GM18868 (cell line): ENCODE measurements at regions not wholly inside any gene's neighbourhood (a gene's known extent, or its start where the extent isn't known, plus 50 kb on each side); places are given as distances from the start of the nearest gene placed in this dataset.
A peak's percentile ranks its signal among the peaks of the same experiment; 100 is the strongest.

Experiments used
- ATAC-seq: cut with Tn5 transposase; IDR thresholded peaks from one replicate; pipeline ENCODE4 v1.9.1; 2021; ENCODE audit warnings: mild to moderate bottlenecking, moderate library complexity; ENCODE audit not compliant: unreplicated experiment

DNA sequence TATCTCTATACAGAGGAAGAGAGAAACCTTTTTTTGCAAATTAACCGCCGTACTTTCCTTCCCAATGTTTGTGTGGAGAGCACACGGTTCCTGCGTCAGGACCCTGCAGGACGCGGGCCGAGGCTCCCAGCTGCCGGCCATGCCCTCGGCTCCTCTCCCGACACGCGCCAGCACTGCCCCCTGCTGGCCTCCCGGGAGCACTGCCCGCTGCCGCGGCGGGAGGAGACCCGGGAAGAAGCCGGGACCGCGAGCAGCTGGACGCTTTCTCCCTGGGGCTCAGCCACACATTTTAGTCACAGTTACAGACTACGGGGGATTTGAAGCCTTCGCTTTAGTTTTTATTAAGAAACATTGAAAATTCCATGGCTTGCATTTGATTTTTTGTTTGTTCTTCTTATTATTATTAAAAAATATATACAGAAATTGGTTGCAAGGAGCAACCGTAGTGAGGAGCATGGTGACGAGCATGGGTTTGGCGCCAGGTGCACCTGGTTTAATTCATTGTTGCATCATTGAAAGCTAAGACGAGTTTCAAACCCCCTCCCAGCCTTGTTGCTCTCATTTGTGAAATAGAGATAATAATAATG, 401.2 kb downstream of the GALR1 start:
- ATAC-seq = peak; percentile 85

DNA sequence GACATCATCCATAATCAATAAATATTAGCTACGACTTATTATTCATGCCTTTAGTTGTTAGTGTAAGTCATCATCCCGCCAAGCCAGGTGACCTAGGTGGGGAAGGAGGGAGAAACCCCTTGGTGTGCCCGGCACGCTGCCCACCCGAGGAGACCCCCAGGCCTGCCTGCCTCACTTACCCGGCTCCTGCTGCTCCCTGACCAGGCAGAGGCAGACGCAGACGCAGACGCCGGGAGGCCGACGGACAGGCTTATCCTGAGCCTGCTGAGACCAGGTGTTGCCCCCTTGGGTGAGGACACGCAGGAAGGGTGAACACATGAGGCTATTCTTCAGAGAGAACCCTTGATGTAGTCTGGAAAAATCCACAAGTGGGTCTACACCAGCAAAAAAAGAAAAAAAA, 401.8 kb downstream of the GALR1 start:
- no peak for ATAC-seq

DNA sequence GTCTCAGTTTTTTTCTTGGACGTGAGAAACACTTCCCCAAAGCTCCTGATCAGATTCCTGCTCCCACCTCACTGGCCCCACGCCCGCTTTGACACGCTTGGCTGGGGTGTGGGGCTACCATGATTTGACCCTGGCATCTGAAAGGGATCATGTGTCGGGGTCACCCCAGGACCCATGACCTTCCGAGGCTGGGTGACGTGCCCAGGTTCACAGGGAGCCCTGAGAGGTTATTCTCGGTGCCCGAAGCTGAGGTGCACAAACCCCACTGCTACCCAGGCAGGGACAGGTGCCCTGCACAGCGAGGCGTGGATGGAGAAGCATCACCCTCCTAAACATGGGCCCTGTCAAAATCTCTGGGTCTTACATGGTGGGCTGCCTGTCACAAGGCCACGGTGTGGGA, 404.1 kb downstream of the GALR1 start:
- no peak for ATAC-seq

DNA sequence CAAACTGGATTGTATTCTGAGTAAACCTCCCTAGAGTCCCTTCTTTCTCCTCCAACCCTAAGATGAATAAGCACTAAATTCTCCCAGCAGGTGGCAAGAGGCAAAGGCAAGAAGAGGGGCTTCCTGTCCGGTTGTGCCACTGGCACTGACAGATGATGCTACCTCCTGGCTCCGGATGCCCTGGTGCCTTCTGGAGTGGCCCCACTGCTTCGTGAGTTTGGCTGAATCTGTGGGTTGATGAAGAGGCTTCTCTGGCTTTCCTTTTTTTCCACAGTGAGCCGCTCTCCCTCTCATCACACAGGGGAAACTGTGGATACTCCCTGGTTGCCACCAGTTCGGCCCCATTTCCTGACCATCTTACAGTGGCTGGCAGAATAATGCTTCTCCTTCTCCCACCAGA, 404.7 kb downstream of the GALR1 start:
- no peak for ATAC-seq

DNA sequence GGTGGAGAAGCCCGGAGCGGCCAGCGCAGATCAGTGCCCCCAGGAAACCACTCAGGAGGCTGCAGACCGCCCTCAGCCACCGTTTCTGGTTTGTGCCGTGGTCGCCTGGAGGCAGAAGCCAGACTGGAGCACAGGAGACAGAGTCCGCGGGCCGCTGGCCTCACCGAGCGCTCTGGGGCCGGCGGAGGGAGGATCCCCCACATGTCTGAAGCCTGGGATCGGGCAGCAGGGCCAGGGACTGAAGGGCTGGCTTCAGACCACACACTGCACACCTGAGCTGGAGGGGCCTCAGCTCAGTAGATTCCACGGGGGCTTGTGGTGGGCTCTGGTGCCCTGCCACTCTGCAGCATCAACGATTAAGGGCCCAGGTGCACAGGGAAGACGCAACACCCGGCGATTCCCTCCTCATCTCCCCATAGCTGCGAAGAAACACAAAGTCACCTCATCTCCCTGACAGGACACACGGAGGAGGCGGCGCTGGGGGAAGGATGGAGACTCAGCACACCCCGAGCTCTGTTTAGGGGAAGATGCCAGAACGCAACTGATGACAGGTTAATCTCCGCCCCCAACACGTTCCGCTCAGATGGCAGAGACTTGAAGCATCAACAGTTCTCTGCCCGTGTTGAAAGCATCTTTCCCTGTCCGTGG, 408.1 kb downstream of the GALR1 start:
- no peak for ATAC-seq

DNA sequence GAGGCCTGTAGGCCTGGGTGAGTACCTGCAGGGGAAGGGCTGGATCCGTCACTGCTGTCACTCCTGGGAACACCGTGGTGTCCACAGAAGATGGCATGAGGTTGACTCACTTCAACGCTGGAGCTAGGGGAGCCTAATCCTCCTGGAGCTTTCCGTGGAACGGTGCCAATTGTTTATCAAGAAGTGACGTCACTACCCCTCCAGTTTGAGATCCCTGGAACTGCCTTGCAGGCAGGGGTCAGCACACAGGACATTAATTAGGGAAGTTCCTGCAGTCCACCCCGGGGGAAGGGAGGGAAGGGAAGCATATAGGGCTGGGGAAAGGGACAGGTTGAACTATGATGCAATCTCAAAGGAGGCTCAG, 408.6 kb downstream of the GALR1 start:
- no peak for ATAC-seq

DNA sequence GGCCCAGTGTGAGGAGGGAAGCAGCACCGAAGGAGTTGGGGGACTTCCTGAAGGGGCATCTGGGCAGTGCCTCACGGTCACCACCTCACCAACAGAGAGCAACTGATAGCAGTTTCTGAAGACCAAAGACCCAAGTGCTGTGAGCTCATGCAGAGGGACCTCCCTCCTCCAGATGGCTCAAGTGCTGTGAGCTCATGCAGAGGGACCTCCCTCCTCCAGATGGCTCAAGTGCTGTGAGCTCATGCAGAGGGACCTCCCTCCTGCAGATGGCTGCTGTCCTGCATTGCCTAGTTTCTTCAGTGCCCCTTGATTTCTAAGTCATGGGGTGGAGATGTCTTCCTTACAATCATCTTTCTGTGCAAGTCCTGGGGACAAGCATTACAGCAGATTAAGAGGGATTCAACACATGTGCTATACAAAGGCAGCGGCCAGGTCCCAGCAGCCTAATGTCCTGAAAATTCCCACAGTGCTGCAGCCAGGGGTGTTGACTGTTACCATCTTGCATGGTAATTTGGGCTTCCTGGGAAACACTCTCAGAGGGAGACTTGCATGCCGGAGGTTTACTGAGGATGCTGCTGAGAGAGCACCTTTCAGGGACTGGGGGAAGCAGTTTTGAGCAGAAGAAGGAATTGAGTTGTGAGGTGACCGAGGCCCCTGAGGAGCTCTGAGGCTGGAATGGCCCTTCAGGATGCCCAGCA, 409.3 kb downstream of the GALR1 start:
- ATAC-seq = no peak

DNA sequence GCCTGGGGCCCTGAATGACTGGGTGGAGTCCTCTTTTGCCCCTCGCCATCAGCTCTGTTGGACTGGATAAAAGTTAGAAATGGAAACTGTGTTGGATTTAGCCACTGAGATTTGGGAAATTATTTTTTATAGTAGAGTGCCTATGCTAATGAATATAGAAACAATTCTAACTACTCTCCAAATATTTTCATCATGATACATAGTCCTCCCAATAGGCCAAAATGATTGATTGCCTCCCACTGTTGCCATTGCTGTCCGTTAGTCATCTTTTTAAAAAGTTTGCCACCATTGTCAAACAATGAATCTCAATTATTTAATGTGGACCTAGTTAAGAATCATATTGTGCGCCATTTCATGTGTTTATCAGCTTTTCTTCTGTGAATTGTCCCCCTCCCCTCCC, 417.0 kb downstream of the GALR1 start:
- no peak for ATAC-seq

DNA sequence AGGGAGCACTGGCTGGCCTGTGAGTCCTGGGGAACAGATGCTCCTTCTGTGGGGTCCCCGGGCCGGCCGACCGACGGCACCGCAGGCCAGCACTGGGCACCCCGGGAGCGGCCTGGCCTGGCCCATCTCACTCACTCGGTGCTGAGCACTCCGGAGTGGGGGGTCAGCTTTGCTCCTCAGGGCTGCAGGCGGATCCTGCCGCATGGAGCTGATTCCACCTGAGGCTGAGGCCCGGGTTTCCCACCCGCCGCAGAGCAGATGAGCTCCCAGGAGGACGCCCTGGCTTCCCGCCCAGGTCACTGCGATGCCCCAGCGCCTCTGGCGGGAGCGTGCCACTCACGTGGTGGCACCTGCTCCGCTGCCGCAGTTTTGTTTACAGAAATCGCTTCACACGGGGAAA, 418.6 kb downstream of the GALR1 start:
- ATAC-seq = no peak

DNA sequence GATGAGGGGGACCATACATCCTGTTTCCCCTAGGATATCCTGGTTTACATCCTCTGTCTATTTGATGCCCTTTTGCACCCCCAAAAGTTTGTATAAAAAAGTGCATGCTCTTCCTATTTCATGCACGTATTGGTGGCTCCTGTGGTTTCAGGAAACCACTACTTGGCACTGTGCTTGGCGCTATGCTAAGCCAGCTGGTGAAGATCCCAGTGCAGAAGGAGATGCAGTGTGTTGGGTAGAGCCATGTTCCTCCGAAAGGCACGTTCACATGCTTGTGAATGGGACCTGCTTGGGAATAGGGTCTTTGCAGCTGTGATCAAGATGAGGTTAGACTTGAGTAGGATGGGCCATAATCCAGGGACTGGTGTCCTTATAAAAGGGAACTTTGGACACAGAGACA, 419.7 kb downstream of the GALR1 start:
- ATAC-seq = no peak

DNA sequence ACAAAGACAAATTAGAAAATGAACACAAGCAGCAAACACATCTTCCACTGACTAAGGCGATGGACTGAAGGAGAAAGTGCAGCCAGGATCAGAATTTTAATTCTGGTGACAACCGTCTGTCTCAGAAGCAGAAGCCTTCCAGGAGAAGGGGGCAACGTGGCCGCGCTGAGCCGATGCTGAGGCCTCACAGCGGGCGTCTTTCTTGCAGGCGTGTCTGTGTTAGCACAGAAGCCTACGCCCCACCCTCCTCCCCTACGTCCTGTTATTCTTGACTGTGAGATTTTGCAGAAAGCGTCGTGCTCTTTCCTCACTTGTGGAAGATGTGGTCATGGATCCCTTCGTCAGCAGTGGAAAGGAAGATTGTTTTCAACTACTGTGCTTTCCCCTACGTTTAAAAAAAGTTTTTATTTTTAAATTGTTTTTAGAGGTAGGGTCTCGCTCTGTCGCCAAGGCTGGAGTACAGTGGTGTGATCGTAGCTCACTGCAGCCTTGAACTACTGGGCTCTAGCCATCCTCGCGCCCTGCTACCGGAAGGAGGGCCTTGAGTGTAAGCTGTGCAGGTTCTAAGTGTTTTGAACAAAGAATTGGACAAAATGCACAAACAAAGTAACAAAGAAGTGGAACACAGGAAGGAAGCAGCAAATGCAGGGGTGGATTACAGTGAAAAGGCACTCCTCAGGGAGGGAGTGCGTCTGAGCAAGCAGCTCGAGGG, 422.0 kb downstream of the GALR1 start:
- no peak for ATAC-seq

DNA sequence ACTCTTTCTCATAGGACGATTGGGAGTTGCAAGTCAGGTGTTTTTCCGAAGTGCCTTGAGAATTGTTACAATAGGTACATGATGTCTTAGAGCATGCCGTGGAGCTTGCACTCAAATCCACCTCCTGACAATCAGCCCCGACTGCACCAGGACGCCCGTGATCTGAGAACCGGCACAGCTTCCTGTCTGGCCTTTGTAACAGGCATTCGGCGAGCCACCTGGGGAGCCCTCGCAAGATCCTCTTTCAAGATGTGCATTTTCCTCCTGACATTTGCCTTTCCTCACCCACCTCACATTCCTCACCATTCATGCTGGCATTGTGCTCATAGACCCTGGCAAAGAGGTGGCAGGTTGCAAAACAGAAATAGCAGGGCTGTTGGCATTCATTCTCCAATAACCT, 427.3 kb downstream of the GALR1 start:
- ATAC-seq = no peak

DNA sequence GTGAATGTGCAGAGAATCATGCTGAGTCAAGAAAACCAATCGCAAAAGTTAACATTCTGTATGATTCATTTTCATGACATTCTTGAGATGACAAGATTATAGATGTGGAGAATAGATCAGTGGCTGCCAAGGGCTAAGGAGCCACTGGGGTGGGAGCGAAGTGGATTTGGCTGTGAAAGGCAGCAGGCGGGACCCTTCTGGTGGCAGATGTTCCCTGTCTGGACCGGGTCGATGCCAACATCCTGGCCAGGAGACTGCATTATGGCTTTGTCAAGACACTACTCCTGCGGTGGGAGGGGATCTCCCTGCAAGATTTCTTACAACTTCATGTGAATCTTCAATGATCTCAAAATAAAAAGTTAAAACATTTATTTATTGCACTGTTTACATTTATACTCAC, 427.9 kb downstream of the GALR1 start:
- no peak for ATAC-seq

DNA sequence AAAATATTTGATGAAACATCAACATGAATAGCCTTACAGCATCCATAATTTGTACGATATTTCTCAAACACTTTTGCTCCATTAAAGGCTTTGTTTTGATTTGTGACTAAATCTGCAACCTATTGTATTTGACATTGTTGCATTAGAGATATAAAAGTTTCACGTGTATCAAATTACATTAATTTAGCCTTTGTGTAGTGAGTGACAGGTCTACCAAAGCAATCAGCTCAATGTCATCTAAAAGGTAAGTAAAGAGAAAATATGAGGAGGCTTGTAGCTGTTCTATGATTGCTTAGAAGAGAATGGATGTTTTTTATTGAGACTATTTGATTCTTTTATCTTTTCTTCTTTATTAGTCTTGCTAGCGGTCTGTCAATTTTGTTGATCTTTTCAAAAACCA, 430.2 kb downstream of the GALR1 start:
- no peak for ATAC-seq

DNA sequence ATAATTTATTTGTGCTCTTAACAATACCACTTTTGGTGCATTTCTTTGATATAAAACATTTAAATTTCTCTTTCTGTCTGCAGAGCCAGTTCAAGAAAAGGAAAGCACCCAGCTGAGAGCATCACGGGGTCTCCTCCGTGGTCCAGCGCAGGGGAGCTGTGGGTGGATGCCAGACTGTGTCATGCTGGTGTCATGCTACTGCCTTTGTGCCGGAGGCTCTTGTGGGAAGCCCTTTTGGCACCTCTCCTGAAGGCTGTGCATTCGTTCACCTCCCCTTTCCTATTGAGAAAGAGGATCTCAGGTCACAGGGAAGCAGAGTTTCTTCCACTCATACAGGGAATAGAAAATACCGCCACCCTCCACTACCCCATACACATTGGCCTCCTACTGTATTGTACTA, 450.4 kb downstream of the GALR1 start:
- no peak for ATAC-seq

DNA sequence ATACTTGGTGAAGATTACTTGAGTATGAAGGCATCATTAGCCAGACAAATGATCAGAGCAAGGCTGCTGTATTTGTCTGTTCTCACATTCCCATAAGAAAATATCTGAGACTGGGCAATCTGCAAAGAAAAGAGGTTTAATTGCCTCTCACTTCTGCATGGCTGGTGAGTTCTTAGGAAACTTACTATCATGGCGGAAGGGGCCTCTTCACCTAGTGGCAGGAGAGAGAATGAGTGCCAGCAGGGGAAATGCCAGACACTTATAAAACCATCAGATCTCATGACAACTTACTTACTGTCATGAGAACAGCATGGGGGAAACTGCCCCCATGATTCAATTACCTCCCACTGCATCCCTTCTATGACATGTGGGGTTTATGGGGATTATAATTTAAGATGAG, 452.3 kb downstream of the GALR1 start:
- ATAC-seq = no peak

DNA sequence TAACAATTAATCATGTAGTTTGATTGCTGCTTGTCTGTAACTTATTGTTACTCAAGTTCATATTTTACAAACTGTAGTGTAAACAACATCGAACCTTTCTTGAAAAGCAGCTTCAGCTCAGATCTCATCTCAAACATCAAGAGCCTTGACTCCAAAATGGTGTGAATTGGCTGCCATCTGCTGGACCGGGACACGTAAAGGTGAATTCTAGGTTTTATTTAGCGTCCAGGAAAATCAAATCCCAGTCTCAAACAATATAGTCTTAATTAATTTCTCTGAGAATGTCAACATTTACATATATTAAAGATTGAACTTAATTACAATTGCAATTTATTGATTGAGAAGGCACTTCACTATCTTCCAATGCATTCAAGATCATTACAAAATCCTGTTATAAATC, 453.0 kb downstream of the GALR1 start:
- ATAC-seq = no peak

DNA sequence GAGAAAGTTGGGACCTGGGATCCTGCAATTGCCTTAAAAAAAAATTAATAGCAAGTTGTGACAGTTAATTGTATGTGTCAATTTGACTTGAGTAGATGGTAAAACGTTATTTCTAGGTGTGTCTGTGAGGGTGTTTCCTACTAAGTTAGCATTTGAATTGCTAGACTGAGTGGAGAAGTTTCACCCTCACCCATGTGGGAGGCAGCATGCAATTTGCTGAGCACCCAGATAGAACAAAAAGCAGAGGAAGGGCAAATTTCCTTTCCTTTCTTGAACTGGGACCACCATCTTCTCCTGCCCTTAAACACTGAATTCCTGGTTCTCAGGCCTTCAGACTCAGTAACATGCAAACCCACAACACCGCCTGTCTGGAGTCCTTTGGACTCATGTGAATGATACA, 455.7 kb downstream of the GALR1 start:
- no peak for ATAC-seq

DNA sequence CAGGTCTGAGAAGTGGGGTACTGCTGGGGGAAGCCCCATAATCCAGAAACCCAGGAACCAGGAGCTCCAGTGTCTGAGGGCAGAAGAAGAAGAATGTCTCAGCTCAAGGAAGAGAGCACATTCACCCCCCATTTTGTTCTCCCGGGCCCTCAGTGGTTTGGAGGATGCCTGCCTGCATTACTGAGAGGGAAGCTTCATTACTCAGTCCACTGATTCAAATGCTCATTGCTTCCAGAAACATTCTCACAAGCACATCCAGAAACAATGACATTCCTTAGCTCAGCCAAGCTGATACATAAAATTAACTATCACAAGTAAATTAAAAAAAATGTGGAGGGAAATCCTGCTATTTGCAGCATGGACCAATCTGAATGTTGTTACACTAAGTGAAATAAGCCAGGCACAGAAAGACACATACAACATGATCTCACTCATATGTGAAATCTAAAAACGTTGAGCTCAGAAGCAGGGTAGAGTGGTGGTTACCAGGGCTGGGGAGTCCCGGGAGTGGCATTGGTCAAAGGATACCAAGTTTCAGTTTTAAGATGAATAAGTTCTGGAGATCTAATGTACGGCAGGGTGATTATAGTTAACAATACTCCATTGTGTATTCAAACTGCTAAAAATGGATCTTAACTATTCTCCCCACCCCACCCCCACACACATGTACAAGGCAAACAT, 459.3 kb downstream of the GALR1 start:
- peak; percentile 97 for ATAC-seq

DNA sequence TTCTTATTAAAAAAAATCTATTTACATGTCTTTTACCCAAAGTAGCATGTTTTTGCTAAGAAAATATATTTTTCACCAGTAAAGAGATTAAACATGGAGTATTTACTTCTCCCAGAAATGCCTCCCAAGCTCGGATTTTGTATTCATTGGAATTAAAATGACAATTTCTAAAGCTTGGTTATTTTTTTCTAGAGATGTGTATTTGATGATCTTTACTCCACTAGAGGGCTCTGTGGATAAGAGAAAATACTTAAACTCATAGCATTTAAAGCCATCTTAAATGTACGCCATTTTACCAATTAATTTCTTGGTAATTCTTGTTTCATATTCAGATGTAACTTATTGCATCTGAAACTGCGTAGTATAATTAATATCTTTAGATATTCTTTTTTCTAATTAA, 461.4 kb downstream of the GALR1 start:
- ATAC-seq = no peak

DNA sequence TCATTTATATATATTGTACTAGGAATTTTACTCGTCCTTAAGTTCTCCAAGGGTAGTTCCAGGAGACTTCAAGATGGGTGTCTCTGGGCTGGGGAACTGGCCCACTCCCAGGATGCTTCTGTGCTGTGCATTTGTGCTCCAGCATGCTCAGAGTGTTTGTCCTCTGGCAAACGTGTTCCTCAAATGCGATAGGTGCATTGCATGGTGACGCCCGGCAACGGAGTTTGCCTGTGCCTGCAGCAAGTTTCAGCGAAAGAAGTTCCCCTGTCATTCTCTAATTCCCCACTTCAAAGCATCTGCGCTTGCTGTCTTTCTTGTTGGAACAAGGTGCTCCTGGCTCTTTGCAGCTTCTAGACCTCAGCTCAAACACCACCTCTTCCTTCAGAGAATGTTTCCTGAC, 465.1 kb downstream of the GALR1 start:
- ATAC-seq = no peak

DNA sequence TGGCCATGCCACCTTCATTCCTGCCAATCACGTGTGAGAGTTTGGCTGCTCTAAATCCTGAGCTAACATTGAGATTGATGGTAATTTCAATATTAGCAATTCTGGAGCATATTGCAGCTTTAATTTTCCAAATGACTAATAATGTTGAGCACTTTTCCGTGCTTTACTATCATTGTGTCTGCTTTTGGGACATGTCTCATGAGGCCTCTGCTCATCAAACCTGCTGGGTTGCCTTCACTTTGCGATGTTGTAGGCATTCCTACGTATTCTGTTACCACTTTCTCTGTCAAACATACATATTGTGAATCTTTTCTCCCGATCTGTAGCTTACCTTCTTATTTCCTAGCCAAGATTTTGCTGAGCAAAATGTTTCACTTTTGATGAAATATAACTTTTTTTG, 466.6 kb downstream of the GALR1 start:
- ATAC-seq = no peak
